Mesothelial cell of epicardium (in vitro differentiated cells): ENCODE measurements at regions not wholly inside any gene's neighbourhood (a gene's known extent, or its start where the extent isn't known, plus 50 kb on each side); places are given as distances from the start of the nearest gene placed in this dataset.

Experiments
- DNase-seq, 2 experiments: peaks; one replicate each; pipeline ENCODE4 v3.0.0; 2021; ENCODE audit warnings: low spot score in 2 of 2; ENCODE audit not compliant: unreplicated experiment in 2 of 2
- H3K27ac Mint-ChIP-seq: 2 replicates; pipeline ENCODE4 v1.8.0; 2021; ENCODE audit warnings: mixed read lengths
- H3K27me3 Mint-ChIP-seq: 2 replicates; pipeline ENCODE4 v1.8.0; 2021; ENCODE audit warnings: low read depth, mixed read lengths
- H3K36me3 Mint-ChIP-seq: 2 replicates; pipeline ENCODE4 v1.8.0; 2021; ENCODE audit warnings: mixed read lengths
- H3K4me1 Mint-ChIP-seq: 2 replicates; pipeline ENCODE4 v1.8.0; 2021; ENCODE audit warnings: mixed read lengths
- H3K4me3 Mint-ChIP-seq: 2 replicates; pipeline ENCODE4 v1.8.0; 2021; ENCODE audit warnings: mild to moderate bottlenecking, moderate library complexity, mixed read lengths
- H3K9me3 Mint-ChIP-seq: 2 replicates; pipeline ENCODE4 v1.8.0; 2021; ENCODE audit warnings: mixed read lengths
- CTCF ChIP-seq: fragments of 200-600 bp; sonication (generic); IDR thresholded peaks from one replicate; pipeline ENCODE4 v1.5.0; 2021; ENCODE audit warnings: antibody characterized with exemption; ENCODE audit not compliant: unreplicated experiment

DNA sequence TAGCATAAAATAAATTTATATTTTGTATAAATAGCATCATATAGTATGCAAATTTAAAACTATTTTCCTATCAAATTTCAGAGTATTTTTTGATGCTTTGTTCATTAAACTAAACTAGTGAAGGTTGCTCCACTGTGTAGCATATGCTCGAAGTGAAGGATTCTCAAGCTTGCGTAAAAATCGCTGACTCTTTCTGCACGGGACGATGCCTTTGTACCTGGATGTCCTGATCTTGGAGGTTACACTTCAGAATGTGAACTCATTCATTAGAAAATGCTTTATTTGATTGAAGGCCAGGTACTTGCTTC is 305.0 kb downstream of the WDR72 start:
- H3K9me3 Mint-ChIP-seq, result no peaks in the 10 kb centered on the region
- TF ChIP-seq CTCF, result no peak
- H3K27me3 Mint-ChIP-seq, result peaks cover 7% of the 10 kb centered on the region
- no peak for DNase-seq
- H3K36me3 Mint-ChIP-seq, result no peaks in the 10 kb centered on the region
- peaks cover 7% of the 10 kb centered on the region for H3K4me1 Mint-ChIP-seq
- H3K27ac Mint-ChIP-seq, result no peak overlapping the region
- H3K4me3 Mint-ChIP-seq, result no peak overlapping the region

GRCh38 chr15:53453253-53454105 is 306.0 kb downstream of the WDR72 start:
- Mint-ChIP-seq H3K27me3 (peaks cover 7% of the 10 kb centered on the region), H3K9me3 (no peaks in the 10 kb centered on the region), H3K36me3 (no peaks in the 10 kb centered on the region), H3K4me1 (peaks cover 10% of the 10 kb centered on the region), H3K27ac (no peak overlapping the region), H3K4me3 (no peak overlapping the region)
- TF ChIP-seq CTCF, result no peak
- no peak for DNase-seq

DNA sequence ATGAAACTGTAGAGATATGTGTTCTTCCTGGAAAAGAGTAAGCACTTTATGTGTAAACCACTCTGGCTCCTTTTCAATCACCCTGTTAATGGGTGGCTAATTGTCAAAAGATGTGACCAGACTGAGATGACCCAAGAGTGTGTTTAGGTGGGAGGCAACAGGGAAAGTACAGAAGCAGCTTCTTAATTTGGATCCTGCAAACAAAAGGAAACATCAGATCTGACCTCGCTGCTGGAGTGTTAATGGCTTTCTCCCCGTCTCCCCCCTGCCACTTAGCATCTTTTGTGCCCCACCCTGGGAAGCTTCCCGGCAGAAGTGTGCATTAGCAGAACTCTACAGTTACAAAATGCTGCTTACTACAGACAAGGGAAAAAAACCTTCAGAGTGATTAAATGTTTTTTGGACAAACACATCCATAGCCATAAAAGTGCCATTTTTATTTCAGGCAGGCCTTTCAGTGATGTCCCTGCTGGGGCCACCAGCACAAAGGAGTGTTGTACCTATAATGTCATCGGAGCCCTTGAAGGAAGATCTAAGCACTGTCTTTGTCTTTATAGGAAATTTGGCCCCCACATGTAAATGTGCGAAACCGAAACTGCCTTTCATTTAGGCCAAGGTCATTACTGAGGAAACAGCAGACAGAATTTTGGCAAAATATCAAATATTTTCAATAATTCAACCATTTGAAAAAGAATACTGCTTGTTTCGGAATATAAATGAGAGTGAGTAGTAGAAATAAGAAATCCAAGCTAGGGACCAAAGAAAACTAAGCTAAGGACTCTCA is 311.0 kb downstream of the WDR72 start:
- DNase-seq, result no peak
- Mint-ChIP-seq H3K4me3 (no peak overlapping the region), H3K4me1 (peaks cover 22% of the 10 kb centered on the region), H3K36me3 (no peaks in the 10 kb centered on the region), H3K27me3 (peaks cover 6% of the 10 kb centered on the region), H3K27ac (peak overlapping the region; percentile 18), H3K9me3 (no peaks in the 10 kb centered on the region)
- no peak for TF ChIP-seq CTCF

DNA sequence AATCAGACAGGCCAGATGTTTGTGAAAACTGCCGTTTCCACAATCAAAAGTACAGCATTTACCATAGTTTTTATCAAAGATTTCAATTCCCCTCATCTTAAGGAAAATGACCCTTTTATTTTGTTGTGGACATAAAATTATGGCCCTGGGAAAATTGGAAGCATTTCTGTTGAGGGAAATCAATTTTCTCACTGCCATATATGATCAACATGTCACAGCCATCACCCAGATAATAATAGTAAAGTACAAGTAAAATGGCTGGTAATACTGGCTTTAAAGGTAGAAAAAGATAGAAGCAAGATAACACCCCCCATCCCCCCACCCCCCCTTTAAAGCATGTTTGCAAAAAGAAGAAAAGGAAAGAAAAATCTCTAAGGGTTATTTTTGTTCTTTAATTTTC is 311.7 kb downstream of the WDR72 start:
- no peaks in the 10 kb centered on the region for H3K9me3 Mint-ChIP-seq
- no peak overlapping the region for H3K27ac Mint-ChIP-seq
- H3K4me1 Mint-ChIP-seq, result peaks cover 21% of the 10 kb centered on the region
- DNase-seq, result no peak
- H3K27me3 Mint-ChIP-seq, result peaks cover 6% of the 10 kb centered on the region
- no peaks in the 10 kb centered on the region for H3K36me3 Mint-ChIP-seq
- no peak for TF ChIP-seq CTCF
- H3K4me3 Mint-ChIP-seq, result no peak overlapping the region

GRCh38 chr15:53447053-53447574 is 312.3 kb downstream of the WDR72 start:
- H3K4me3 Mint-ChIP-seq, result no peak overlapping the region
- no peaks in the 10 kb centered on the region for H3K36me3 Mint-ChIP-seq
- H3K27ac Mint-ChIP-seq, result no peak overlapping the region
- DNase-seq, result no peak
- peaks cover 6% of the 10 kb centered on the region for H3K27me3 Mint-ChIP-seq
- TF ChIP-seq CTCF, result no peak
- H3K4me1 Mint-ChIP-seq, result peaks cover 21% of the 10 kb centered on the region
- H3K9me3 Mint-ChIP-seq, result no peaks in the 10 kb centered on the region
